Fibroblast of upper back skin (primary cell): ENCODE measurements at regions not wholly inside any gene's neighbourhood (a gene's known extent, or its start where the extent isn't known, plus 50 kb on each side); places are given as distances from the start of the nearest gene placed in this dataset.
"Not testable (repeated sequence)": the region's sequence is repeated elsewhere in the genome, so short reads cannot be mapped to it uniquely, and the experiment has no call there.

ENCODE experiments used
- DNase-seq: peaks from one replicate; pipeline ENCODE4 v3.0.0-alpha.2; 2013

DNA sequence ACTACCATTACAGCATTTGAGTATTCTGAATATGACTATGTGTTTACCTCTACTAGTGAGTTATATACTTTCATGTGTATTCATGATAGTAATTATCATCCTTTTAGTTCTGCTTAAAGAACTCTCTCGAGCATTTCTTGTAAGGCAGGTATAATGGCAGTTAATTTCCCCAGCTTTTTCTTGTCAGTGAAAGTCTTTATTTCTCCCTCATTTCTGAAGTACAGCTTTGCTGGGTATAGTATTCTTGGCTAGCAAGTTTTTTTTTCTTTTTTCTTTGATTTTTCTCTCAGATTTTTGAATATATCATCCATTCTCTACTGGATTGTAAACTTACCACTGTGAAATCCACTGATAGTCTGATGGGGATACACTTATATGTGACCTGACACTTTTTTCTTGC is 165.9 kb upstream of the ARHGAP5 start:
- DNase-seq = no peak

DNA sequence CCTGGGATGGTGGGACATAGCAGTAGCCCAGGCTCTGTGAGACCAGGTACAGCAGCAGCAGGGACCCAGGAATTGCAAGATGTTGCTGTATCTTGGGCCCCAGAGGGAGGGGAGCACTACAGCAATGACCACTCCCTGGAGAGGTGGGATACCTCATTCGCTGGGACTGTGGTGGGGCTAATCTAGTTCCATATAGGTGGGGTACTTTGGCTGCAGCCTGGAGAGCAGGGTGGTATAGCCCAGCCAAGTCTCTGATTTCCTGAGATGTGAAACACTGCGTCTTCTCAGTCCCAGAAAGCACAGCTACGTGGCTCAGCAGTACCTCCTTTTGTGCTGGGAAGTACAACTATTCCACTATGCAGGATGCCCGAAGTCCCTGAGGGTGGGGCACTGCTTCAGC is 163.7 kb upstream of the ARHGAP5 start:
- no peak for DNase-seq

DNA sequence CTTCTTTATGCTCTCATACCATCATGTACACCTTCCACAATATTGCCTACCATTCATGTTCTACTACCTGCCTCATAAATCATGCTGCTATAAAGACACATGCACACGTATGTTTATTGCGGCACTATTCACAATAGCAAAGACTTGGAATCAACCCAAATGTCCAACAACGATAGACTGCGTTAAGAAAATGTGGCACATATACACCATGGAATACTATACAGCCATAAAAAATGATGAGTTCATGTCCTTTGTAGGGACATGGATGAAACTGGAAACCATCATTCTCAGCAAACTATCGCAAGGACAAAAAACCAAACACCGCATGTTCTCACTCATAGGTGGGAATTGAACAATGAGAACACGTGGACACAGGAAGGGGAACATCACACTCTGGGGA is 158.8 kb upstream of the ARHGAP5 start:
- not testable (repeated sequence) for DNase-seq

DNA sequence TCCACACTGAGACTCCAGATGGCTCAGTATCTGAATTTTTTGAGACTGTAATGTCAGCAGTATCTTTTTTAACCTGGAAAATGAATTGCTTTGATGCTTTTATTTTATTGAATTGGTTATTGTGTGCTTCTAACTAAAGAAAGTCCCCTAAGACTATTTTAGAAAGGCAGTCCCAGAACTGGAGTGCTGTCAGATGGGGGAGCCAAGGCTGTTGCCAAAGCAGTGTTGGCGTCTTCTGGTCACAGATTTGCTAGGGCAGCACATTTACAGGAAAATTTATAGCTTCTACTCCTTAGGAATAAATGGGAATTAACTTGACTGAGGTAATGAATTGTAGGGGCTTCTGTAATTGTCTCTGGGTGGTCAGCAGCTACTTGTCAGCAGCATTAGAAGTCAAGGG is 157.1 kb upstream of the ARHGAP5 start:
- DNase-seq = no peak

DNA sequence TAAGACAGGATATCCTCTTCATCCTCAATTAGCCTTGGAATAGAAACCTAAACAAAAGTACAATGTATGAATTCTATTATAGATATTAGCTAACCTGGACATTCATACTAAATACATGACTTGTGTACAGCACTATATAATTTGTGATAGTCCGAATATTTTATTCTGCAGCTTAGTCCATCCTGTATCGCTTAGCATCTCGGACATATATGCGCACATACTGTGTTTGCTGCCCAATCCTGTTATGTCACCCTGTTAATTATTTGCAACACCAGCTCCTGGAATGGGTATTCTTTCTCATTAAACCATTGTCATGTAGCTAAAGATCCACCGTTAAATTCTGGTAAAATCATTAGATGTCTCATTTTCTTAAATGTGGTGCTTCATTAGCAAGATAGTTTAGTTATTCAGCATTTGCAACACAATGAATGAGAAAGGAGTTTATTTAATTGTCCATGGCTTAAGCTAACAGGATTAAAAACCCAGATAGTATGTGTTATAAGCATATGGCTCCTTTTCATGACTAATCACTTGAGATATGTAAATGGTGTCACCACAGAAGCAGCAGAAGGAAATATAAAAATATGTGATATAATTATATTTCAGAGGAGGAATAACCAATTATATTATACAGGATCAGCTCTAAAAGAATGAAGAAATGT is 156.0 kb upstream of the ARHGAP5 start:
- DNase-seq = peak; percentile 28

DNA sequence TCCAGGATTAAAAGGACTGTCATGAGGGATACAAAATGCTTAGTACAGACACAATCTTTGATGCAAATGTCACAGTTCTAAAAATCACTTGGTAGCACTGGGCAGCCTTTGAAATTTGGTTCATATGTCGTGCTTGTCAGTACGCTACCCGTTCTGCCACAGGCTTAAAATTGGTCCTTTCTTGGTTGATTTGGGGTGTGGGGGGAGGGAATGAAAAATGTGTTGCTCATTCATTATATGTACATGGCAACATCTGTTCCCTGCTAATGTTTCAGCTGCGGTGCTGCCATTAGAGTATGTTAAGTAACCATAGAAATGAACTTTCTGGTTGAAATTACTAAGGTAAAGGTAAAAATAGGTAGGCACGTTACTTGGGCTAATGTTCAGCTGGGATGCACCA is 155.4 kb upstream of the ARHGAP5 start:
- DNase-seq = peak; percentile 32

DNA sequence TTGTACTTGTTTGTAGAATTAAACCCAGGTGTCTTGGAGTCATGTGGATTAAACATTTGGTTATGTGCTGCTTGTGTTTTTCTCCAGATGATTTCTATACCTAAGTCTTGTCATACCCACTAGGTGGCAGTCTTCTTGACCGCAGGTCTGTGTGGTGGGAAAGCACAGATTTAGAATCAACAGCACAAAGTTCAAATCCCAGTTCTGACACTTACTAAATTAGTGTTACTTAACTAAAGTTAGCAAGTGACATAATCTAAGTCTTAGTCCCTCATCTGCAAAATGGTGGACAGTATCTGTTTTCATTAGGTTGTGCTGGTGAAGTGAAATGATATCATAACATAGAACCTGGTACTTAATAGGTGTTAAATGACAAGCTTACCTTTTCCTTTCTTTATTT is 151.0 kb upstream of the ARHGAP5 start:
- DNase-seq = no peak

DNA sequence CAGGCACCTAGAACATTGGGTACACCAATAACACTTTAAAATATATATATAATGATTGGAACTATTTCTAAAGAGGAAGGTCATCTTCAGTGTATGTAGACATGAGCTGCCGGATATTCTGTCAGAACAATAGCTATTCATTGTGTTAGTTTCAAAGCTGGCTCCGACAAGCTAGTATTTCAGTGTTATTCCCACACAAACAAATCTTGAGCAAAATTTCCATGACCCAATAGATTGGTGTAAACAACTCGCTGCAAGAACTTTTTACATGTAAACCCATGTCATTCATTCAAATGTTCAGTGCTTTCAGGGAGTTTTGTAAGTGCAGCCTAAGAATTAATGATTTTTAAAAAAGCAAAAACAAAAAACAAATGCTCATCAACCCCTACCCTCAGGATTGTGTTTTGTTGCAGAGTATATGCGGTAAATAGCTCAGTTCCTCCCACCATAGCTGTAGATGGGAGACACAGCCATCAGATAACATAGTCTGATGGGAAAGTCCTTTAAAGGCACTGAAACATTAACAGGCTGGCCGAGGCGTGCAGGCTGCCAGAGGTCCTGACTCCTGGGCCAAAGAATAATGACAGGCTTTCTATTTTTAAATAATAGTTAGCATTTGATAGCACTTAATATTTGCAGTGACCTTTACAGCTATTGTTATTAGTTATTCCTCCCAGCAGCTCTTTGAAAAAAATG is 150.3 kb upstream of the ARHGAP5 start:
- DNase-seq = no peak

DNA sequence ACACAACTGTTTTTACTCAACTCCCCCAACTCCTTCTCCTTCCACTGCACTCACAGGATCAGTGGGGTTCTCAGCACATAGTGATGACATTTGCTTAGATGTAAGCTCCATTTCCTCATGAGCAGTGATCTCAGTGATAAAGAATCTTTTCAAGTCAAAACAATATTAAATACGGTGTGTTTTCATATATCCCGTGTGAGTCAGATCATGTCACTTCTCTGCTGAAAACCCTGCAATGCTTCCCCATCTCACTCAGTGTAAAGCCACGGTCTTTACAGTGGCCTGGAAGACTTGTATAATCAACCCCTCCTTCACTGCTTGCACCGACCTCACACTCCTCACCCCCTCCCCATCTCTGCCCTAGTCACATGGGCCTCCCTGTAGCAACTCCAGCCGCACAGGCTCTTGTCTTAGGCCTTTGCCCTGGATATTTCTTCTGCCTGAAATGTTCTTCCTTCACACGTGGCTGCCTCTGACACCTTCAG is 149.7 kb upstream of the ARHGAP5 start:
- peak; percentile 97 for DNase-seq

DNA sequence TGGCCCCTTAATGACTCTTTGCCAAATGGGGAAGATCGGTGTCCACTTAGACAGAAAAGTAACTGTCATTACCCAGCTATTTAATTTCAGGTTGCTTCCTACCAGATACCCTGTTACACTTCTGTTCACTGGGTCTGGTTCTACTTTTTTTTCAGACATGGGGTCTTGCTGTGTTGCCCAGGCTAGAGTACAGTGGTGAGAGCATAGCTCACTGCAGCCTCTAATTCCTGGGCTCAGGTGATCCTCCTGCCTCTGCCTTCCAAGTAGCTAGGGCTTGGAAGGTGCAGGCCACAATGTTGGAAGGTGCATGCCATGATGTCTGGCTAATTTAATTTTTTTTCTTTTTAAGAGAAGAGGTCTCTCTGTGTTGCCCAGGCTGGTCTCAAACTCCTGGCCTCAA is 147.0 kb upstream of the ARHGAP5 start:
- no peak for DNase-seq

DNA sequence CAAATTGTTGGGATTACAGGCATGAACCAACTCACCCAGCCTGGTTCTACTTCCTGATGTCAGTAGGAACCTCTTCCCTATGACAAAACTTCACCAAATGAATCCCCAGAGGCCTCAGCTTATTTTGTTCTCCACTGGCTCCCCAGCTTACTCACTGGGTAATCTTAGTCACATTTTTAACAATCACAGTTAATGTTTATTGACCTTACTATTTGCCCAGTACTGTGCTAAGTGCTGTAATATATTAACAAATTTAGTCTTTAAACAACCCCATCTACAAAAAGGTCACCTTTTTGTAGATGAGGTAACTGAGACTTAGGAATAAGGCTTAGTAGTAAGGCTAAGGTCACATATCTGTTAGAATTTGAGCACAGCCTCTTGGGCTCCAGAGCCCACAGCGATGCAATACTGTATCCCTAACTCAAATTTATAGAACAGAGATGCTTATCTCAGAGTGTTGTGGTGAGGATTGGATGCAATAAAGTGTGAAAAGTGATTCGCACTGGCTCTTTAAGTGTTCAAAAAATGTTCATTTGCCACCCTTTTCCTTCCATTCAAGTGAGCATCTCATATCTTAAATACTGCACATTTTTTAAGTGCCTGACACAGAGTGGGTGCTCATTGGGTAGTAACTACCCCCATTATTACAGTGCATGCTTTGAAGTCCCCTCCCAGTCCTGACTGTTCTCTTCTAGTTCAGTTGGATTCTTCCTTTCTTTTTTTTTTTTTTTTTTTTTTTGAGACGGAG is 146.4 kb upstream of the ARHGAP5 start:
- DNase-seq = peak; percentile 67

DNA sequence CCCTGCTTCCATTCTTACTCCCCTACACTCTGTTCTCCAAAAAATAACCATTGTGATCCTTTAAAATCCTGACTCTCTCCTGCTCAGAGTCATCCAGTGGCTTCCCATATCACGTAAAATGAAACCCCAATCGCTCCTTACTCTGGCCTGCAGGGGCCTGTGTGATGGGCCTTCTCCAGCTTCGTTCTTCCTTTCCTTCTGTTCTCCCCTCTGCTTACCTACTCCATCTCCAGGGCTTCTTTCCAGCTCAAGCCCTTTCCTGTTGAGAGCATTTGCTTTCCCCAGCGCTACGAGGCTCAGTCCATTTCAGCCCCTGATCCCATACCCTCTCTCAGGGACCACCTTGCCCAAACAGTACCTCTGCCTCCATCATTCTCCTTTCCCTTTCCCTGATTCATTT is 144.4 kb upstream of the ARHGAP5 start:
- DNase-seq = no peak

DNA sequence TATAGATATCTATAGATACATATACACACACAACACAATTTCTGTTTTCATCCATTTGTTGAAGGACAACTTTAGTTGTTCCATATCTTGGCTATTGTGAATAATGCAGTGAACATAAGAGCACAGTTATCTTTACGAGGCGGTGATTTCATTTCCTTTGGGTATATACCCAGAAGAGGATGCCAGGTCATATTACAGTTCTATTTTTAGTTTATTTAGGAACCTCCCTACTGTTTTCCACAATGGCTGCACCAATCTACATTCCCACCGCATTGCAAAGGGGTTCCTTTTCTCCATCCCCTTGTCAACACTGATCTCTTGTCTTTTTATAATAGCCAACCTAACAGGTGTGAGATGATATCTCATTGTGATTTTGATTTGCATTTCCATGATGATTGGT is 143.4 kb upstream of the ARHGAP5 start:
- no peak for DNase-seq

DNA sequence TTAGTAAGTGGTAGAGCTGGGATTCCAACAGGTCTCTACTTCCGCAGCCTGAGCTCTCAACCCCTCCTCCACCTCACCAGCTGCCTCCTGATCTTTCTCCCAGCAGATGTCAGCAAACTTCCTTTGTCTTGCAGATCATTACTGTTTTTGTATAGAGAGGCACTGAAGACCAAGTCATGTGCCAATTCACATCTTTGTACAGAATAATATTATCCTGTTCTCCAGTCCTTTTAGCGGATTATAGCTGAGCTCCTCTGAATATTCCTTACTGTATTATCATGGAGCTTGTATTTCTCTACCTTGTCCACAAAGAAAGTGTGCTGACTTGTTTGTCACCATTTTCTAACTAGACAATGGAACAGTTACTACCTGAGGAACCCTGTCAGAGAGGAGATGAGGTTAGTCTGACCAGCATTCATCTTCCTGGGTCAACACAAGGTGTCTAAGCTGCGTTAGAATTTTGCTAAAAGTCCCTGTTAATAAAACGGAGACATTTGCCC is 142.3 kb upstream of the ARHGAP5 start:
- DNase-seq = peak; percentile 70

DNA sequence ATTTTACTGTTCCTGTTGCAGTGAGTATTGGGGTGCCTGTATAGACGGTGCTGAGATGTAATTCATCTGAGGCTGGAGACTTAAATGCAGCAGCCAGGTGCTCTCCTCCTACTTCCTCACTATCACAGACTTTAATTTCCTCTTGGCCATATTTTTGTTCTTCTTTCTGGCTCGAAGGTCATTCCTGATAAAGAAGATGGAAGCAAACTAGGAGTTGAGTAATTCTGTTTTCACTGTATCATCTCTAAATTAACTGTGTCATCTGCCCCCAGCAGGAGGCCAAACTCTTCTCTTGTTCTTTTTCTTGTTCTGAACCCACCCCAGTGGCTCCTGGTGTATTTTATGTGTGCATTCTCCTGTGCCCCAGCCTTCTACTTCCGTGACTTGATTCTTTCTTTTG is 141.7 kb upstream of the ARHGAP5 start:
- no peak for DNase-seq

DNA sequence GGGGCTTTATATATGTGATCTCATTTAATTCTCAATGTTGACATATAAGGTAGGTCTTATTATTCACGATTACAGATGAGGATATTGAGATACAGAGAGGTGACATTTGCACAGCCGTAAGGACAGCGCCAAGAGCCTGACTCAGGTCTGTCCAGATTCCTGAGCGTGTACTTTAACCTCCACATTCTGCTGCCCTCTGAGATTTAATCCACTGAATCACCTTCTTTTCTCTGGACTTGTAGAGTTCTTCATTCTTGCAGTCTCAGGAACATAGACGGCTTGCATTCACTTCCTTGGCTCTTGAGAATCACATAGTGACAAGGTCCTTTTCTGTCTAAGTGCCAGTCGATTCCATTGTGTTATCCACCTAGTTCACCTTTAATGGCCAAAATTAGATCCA is 141.0 kb upstream of the ARHGAP5 start:
- no peak for DNase-seq

DNA sequence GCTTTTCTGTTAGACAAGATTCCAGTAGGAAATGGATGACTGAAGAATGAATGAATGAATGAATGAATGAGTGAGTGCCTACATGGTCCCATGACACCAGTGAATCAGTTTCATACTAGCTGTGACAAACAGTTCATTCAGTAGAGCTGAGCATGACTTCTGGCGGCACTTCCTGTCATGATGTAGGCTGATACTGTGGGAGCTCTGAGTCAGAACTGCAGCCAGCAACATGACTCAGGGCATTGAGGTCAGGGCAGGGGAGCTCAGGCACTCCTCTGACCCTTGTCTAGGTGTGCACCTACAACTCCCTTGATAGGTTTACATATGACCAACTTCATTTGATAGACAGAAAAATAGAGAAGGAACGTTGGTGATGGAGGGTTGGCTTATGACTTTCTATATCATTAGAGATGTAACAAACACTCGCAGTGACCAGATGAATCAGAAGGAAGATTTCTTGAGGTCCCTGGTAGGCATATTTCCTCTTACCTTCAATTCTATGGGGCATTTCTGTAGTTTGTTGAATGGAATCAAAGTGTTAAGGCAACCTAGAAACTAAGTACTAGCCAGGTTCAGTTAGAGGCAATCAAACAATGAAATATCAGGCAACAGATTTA is 139.3 kb upstream of the ARHGAP5 start:
- peak; percentile 69 for DNase-seq

DNA sequence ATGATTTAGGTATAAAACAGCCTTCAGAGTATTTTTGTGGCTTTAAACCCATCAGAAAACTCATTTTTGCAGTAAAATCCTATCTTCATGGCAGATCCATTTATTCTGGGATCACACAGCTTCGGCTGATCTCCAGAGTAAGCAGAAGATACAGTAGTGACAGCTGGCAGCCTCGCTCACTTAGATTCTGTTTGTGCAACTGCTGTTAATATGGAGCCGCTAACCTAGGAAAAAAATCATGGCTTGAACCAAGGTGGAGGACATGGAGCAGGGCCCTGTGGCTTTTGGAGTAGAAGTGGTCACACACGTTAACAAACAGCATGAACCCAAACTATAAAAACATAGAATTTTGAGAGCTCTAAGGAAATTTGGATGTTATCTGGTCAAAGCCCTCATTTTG is 137.2 kb upstream of the ARHGAP5 start:
- DNase-seq = no peak

DNA sequence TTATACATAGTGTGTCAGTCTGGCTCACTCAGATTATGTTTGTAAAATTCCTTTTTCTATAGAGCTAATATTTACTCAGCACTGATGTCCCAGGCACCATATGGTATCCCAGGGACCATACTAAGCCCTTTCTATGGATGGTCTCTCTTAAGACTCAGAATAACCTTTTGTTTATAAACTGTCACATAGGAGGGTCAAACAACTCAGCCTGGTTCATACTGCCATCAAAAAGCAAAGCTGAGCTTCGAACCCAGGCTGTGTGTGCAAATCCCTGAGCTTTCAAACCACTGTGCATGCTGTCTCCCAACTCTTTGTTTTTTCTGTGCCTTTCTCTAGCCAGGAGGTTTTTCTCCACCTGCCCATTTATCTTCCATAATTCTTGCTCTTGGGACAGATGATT is 135.6 kb upstream of the ARHGAP5 start:
- no peak for DNase-seq

DNA sequence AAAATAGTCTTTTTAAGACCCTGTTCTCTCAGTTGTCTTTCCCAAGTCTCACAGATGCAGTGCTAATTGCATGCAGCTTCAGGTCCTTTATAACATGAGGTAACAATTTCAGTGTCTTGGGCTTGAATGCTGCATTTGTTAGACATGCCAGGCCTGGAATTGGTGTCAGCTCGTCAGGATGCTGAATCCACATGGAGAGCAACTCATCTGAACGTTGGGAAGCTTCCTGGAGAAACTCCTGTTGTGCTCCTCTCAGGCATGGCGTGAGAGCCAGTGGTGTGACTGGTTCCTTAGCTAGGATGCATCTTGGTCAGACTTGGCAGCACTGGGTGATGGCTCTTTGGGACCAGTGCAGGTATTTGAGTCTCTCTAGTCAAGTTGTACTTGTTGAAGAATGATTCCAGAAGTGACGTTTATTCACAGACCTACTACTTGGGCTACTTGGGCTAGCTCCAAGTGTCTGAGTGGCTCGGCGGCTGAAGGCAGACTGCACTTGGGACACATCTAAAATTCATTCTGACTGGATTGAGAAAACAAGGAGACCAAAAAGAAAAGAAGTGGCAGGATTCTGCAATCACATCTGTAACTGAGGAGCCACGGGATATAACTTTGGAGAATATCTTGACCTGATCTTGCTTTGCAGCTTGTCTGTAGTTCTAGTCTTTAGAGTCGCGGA is 134.8 kb upstream of the ARHGAP5 start:
- no peak for DNase-seq

DNA sequence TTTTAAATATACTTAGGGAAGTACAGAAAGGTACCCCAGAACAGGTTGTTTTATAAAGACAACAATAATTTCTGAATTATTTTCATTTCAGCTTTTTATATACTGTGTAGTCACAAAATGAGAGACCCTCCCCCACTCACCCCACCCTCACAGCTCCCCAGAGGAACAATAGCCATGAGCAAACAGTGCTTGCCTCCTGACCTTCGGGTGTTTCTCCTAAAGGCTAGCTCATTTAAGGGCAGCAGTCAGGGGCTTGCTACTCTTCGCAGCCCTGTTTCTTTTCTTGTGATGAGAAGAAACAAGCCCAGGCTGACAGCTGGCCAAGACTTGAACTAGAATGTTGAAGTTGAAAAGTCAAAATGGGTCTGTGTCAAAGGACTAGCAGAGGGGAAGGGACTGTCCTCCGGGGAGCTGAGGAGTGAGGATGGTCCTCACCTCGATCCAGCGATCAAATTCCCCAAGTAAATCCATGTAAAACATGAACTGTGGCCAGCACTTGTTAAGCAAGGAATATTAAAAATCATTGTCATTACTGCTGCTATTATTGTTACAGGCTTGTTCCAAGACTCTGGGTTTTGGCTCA is 133.8 kb upstream of the ARHGAP5 start:
- no peak for DNase-seq

DNA sequence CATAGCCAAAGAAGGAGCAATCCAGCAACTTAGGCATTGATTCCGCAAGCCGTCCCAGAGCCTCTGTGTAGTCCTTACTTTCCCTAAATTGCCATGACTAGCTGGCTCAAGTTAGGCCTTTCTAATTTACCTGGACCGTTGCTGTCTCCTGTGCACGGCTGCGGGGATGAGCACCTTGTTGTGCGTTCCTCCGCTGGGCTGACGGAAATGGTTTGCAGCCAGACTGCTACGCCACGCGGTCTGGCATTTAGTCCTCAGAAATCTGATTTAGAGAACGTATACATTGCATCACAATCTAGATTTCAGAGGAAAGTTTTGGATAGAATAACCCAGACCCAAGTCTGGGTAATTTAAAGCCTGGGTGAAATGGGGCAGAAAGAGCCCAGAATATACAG is 133.2 kb upstream of the ARHGAP5 start:
- DNase-seq = no peak
